ENCODE measurements at regions not wholly inside any gene's neighbourhood (a gene's known extent, or its start where the extent isn't known, plus 50 kb on each side); places are given as distances from the start of the nearest gene placed in this dataset.

- DNase-seq (ENCODE audit: low read depth), result no peak
- TF ChIP-seq, protein P1, sequence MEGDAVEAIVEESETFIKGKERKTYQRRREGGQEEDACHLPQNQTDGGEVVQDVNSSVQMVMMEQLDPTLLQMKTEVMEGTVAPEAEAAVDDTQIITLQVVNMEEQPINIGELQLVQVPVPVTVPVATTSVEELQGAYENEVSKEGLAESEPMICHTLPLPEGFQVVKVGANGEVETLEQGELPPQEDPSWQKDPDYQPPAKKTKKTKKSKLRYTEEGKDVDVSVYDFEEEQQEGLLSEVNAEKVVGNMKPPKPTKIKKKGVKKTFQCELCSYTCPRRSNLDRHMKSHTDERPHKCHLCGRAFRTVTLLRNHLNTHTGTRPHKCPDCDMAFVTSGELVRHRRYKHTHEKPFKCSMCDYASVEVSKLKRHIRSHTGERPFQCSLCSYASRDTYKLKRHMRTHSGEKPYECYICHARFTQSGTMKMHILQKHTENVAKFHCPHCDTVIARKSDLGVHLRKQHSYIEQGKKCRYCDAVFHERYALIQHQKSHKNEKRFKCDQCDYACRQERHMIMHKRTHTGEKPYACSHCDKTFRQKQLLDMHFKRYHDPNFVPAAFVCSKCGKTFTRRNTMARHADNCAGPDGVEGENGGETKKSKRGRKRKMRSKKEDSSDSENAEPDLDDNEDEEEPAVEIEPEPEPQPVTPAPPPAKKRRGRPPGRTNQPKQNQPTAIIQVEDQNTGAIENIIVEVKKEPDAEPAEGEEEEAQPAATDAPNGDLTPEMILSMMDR (IDR thresholded peaks at IDR 0.05; ENCODE audit: low read depth, low read length, missing control alignments), result no peak
- H3K4me3 ChIP-seq (ENCODE audit: low read depth, low read length), result no peak overlapping the region
Measured at GRCh38 chr4:143023239-143023918, 161.3 kb upstream of the USP38 start.

- H3K4me3 ChIP-seq (ENCODE audit: low read depth, low read length), result no peak overlapping the region
- DNase-seq (ENCODE audit: low read depth), result peak; percentile 8
- TF ChIP-seq, protein P1 (IDR thresholded peaks at IDR 0.05; ENCODE audit: low read depth, low read length, missing control alignments), result peak; percentile 47
Measured at GRCh38 chr4:143025081-143025704, 159.5 kb upstream of the USP38 start.

DNA sequence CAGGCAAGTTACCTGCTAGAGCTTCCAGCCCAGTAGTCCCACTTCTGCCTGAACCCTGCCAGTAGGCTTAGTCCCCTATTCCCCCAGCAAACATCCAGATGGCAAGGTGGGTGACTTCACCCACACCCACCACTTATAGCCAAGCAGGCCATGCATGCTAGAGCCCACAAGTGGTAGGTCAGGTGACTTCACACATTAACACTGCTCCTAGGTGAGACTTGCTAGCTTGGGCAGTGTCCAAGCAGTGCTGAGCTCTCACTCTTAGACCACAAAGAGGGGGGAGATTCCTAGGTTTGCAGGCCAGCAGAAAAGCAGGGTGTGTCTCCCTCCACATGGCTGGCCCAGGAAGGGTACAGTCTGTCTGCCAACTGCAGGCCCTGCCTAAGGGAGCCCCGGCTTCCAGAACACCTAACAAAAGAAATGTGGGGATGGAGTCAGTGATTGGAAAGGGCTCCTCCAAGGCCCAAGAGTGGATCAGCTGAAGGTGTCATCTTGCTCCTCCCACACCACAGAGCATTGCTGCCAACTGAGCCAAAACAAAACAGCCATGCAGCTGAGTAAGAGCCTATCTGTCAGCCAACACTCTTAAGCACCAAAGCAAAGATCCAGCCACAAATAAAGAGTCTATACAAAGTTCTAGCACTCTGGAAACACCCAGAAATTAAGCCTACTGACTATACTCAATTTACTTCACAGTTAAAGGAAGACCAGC lies 158.1 kb upstream of the USP38 start:
- TF ChIP-seq, protein P1 (IDR thresholded peaks at IDR 0.05; ENCODE audit: low read depth, low read length, missing control alignments), result no peak
- no peak overlapping the region for H3K4me3 ChIP-seq (ENCODE audit: low read depth, low read length)
- DNase-seq (ENCODE audit: low read depth), result no peak

DNA sequence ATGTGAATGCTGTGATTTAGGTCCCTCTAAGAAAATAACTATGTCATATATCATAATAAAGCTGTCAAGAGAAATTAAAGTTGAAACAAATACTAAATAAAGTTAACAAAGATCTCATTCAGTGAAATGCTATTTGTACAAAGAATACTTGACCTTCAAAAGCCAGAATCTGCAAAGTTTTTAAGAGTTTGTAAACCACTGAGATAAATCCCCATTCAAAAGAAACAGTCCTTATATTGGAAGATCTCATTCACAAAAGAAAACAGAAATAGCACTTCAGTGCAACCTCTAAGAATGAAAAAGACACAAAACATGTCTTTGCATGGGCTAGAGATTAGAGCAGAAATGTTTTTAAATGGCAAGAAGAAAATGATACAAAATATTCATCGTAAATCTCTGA lies 149.1 kb upstream of the USP38 start:
- DNase-seq (ENCODE audit: low read depth), result no peak
- H3K4me3 ChIP-seq (ENCODE audit: low read depth, low read length), result no peak overlapping the region
- TF ChIP-seq, protein P1 (IDR thresholded peaks at IDR 0.05; ENCODE audit: low read depth, low read length, missing control alignments), result no peak

- H3K4me3 ChIP-seq (ENCODE audit: low read depth, low read length), result no peak overlapping the region
- DNase-seq (ENCODE audit: low read depth), result no peak
- TF ChIP-seq, protein P1 (IDR thresholded peaks at IDR 0.05; ENCODE audit: low read depth, low read length, missing control alignments), result no peak
Measured at GRCh38 chr4:143036443-143036842, 148.3 kb upstream of the USP38 start.

DNA sequence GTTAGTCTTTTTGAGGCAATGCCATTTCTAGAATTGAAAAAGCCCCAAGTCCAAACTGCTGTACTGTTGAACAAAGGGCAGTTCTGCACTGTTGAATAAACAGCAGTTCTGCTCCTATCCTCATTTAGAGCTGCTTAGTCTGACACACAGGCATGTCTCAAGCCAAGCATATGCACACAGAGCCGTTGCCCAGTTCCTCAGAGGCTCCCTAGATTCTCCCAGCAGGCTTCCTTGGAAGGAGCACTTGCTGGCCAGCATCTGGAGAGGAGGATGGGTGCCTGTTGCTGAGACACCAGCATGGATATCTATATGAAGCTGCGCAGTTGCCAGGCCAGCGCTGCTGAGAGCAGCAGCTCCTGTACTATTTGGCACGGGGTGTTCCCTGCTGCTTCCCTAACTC lies 138.3 kb upstream of the USP38 start:
- no peak for DNase-seq (ENCODE audit: low read depth)
- no peak overlapping the region for H3K4me3 ChIP-seq (ENCODE audit: low read depth, low read length)
- TF ChIP-seq, protein P1 (IDR thresholded peaks at IDR 0.05; ENCODE audit: low read depth, low read length, missing control alignments), result no peak

All from GM12864 (cell line).